ENCODE measurements at regions not wholly inside any gene's neighbourhood (a gene's known extent, or its start where the extent isn't known, plus 50 kb on each side); places are given as distances from the start of the nearest gene placed in this dataset.

DNA sequence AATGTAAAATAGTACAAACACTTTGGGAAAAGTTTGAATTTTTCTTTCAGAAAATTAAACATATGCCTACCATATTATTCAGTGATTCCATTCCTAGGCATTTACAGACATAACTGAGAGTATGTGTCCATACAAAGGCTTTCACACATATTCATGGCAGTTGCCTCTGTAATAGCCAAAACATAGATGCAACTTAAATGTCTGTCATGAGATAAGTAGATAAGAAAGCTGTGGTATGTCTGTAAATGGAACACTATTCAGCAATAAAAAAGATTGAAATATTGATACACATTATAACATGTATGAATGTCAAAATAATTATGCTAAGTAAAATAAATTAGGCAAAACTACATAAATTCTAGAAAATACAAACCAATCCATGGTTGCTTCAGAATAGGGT is 964.5 kb upstream of the MBL2 start:
- no peaks in the 10 kb centered on the region for H3K36me3 ChIP-seq (ENCODE audit: control insufficient read depth in 2 of 2, extremely low read depth in 1 of 2, insufficient read depth in 2 of 2, low read length in 2 of 2)
- FAIRE-seq (no peak), DNase-seq (ENCODE audit: low read depth, low spot score) (no peak)
- H3K4me1 ChIP-seq (ENCODE audit: control insufficient read depth, extremely low read depth, insufficient read depth, low read length) = no peaks in the 10 kb centered on the region
- H3K79me2 ChIP-seq (ENCODE audit: control insufficient read depth, insufficient read depth, low read length) = no peaks in the 10 kb centered on the region
- H2AFZ ChIP-seq (ENCODE audit: control insufficient read depth, low read length) = no peak overlapping the region
- H3K4me2 ChIP-seq (ENCODE audit: control insufficient read depth, extremely low read depth, insufficient read depth, low read depth, low read length) = no peak overlapping the region
- no peaks in the 10 kb centered on the region for H3K27me3 ChIP-seq (ENCODE audit: control insufficient read depth, extremely low read depth, insufficient read depth, low read length)
- H3K9ac ChIP-seq (ENCODE audit: control insufficient read depth, extremely low read depth, insufficient read depth, low read length) = no peak overlapping the region
- no peak overlapping the region for H3K27ac ChIP-seq (ENCODE audit: control insufficient read depth, insufficient read depth, low read length)
- no peak overlapping the region for H3K4me3 ChIP-seq (ENCODE audit: control insufficient read depth in 2 of 3, extremely low read depth in 1 of 3, insufficient read depth in 2 of 3, low read depth in 1 of 3, low read length in 3 of 3)
- dilution Hi-C loops (cut with MboI; ENCODE audit: extremely low pct_ligation_motif_present, low sequenced_read_pairs) = no loop called here
- no peaks in the 10 kb centered on the region for H3K9me3 ChIP-seq (ENCODE audit: control insufficient read depth, low read depth, low read length)
- TF ChIP-seq, protein P1, sequence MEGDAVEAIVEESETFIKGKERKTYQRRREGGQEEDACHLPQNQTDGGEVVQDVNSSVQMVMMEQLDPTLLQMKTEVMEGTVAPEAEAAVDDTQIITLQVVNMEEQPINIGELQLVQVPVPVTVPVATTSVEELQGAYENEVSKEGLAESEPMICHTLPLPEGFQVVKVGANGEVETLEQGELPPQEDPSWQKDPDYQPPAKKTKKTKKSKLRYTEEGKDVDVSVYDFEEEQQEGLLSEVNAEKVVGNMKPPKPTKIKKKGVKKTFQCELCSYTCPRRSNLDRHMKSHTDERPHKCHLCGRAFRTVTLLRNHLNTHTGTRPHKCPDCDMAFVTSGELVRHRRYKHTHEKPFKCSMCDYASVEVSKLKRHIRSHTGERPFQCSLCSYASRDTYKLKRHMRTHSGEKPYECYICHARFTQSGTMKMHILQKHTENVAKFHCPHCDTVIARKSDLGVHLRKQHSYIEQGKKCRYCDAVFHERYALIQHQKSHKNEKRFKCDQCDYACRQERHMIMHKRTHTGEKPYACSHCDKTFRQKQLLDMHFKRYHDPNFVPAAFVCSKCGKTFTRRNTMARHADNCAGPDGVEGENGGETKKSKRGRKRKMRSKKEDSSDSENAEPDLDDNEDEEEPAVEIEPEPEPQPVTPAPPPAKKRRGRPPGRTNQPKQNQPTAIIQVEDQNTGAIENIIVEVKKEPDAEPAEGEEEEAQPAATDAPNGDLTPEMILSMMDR (optimal IDR thresholded peaks at IDR 0.05 in 1 of 3, IDR thresholded peaks at IDR 0.05 in 1 of 3, conservative IDR thresholded peaks at IDR 0.05 in 1 of 3; ENCODE audit: extremely low read depth in 1 of 3, insufficient read depth in 2 of 3, low read length in 3 of 3) = no peak
- no peak for TF ChIP-seq EZH2 (IDR thresholded peaks at IDR 0.05; ENCODE audit: low read length)
- H3K9me1 ChIP-seq (ENCODE audit: control insufficient read depth, extremely low read depth, insufficient read depth, low read length) = no peaks in the 10 kb centered on the region
- H4K20me1 ChIP-seq (ENCODE audit: control insufficient read depth, extremely low read depth, insufficient read depth, low read length) = no peaks in the 10 kb centered on the region

DNA sequence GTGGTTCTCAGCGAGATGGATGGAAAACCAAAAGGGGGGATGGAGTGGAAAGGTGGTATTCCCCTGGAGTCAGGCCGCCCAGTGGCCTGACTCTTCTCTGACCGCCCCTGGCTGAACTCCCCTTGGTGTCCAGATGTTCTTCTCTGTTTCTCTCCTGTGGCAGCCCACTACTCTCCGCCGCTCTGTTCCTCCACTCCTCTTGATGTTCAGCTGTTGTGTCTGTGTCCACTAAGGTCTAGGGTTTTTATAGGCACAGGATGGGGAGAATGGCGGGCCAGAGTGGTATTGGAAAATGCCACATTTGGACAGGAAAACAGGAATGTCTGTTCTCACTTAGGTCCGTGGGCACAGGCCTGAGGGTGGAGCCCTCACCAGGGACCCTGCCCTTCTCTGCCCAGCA is 954.3 kb upstream of the MBL2 start:
- H3K9ac ChIP-seq (ENCODE audit: control insufficient read depth, extremely low read depth, insufficient read depth, low read length) = no peak overlapping the region
- no peaks in the 10 kb centered on the region for H3K9me1 ChIP-seq (ENCODE audit: control insufficient read depth, extremely low read depth, insufficient read depth, low read length)
- no peak for TF ChIP-seq EZH2 (IDR thresholded peaks at IDR 0.05; ENCODE audit: low read length)
- TF ChIP-seq, protein P1 (optimal IDR thresholded peaks at IDR 0.05 in 1 of 3, IDR thresholded peaks at IDR 0.05 in 1 of 3, conservative IDR thresholded peaks at IDR 0.05 in 1 of 3; ENCODE audit: extremely low read depth in 1 of 3, insufficient read depth in 2 of 3, low read length in 3 of 3) = no peak
- FAIRE-seq (no peak), DNase-seq (ENCODE audit: low read depth, low spot score) (no peak)
- dilution Hi-C loops (cut with MboI; ENCODE audit: extremely low pct_ligation_motif_present, low sequenced_read_pairs) = no loop called here
- H2AFZ ChIP-seq (ENCODE audit: control insufficient read depth, low read length) = no peak overlapping the region
- H3K27ac ChIP-seq (ENCODE audit: control insufficient read depth, insufficient read depth, low read length) = no peak overlapping the region
- H3K36me3 ChIP-seq (ENCODE audit: control insufficient read depth in 2 of 2, extremely low read depth in 1 of 2, insufficient read depth in 2 of 2, low read length in 2 of 2) = no peaks in the 10 kb centered on the region
- H3K79me2 ChIP-seq (ENCODE audit: control insufficient read depth, insufficient read depth, low read length) = no peaks in the 10 kb centered on the region
- H3K9me3 ChIP-seq (ENCODE audit: control insufficient read depth, low read depth, low read length) = no peaks in the 10 kb centered on the region
- H3K4me3 ChIP-seq (ENCODE audit: control insufficient read depth in 2 of 3, extremely low read depth in 1 of 3, insufficient read depth in 2 of 3, low read depth in 1 of 3, low read length in 3 of 3) = no peak overlapping the region
- no peaks in the 10 kb centered on the region for H3K4me1 ChIP-seq (ENCODE audit: control insufficient read depth, extremely low read depth, insufficient read depth, low read length)
- H3K4me2 ChIP-seq (ENCODE audit: control insufficient read depth, extremely low read depth, insufficient read depth, low read depth, low read length) = no peak overlapping the region
- H3K27me3 ChIP-seq (ENCODE audit: control insufficient read depth, extremely low read depth, insufficient read depth, low read length) = no peaks in the 10 kb centered on the region
- H4K20me1 ChIP-seq (ENCODE audit: control insufficient read depth, extremely low read depth, insufficient read depth, low read length) = no peaks in the 10 kb centered on the region
